ENCODE measurements at regions not wholly inside any gene's neighbourhood (a gene's known extent, or its start where the extent isn't known, plus 50 kb on each side); places are given as distances from the start of the nearest gene placed in this dataset.

GRCh38 chr15:81498294-81498693, 124.3 kb upstream of the TMC3 start:
- TF ChIP-seq, protein P1, sequence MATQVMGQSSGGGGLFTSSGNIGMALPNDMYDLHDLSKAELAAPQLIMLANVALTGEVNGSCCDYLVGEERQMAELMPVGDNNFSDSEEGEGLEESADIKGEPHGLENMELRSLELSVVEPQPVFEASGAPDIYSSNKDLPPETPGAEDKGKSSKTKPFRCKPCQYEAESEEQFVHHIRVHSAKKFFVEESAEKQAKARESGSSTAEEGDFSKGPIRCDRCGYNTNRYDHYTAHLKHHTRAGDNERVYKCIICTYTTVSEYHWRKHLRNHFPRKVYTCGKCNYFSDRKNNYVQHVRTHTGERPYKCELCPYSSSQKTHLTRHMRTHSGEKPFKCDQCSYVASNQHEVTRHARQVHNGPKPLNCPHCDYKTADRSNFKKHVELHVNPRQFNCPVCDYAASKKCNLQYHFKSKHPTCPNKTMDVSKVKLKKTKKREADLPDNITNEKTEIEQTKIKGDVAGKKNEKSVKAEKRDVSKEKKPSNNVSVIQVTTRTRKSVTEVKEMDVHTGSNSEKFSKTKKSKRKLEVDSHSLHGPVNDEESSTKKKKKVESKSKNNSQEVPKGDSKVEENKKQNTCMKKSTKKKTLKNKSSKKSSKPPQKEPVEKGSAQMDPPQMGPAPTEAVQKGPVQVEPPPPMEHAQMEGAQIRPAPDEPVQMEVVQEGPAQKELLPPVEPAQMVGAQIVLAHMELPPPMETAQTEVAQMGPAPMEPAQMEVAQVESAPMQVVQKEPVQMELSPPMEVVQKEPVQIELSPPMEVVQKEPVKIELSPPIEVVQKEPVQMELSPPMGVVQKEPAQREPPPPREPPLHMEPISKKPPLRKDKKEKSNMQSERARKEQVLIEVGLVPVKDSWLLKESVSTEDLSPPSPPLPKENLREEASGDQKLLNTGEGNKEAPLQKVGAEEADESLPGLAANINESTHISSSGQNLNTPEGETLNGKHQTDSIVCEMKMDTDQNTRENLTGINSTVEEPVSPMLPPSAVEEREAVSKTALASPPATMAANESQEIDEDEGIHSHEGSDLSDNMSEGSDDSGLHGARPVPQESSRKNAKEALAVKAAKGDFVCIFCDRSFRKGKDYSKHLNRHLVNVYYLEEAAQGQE (IDR thresholded peaks at IDR 0.05) = no peak
- no peak for TF ChIP-seq ESRRA (IDR thresholded peaks at IDR 0.05; ENCODE audit: borderline replicate concordance, low read length)
- TF ChIP-seq, protein P2, sequence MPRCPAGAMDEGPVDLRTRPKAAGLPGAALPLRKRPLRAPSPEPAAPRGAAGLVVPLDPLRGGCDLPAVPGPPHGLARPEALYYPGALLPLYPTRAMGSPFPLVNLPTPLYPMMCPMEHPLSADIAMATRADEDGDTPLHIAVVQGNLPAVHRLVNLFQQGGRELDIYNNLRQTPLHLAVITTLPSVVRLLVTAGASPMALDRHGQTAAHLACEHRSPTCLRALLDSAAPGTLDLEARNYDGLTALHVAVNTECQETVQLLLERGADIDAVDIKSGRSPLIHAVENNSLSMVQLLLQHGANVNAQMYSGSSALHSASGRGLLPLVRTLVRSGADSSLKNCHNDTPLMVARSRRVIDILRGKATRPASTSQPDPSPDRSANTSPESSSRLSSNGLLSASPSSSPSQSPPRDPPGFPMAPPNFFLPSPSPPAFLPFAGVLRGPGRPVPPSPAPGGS (IDR thresholded peaks at IDR 0.05) = no peak
- TF ChIP-seq, protein P3, sequence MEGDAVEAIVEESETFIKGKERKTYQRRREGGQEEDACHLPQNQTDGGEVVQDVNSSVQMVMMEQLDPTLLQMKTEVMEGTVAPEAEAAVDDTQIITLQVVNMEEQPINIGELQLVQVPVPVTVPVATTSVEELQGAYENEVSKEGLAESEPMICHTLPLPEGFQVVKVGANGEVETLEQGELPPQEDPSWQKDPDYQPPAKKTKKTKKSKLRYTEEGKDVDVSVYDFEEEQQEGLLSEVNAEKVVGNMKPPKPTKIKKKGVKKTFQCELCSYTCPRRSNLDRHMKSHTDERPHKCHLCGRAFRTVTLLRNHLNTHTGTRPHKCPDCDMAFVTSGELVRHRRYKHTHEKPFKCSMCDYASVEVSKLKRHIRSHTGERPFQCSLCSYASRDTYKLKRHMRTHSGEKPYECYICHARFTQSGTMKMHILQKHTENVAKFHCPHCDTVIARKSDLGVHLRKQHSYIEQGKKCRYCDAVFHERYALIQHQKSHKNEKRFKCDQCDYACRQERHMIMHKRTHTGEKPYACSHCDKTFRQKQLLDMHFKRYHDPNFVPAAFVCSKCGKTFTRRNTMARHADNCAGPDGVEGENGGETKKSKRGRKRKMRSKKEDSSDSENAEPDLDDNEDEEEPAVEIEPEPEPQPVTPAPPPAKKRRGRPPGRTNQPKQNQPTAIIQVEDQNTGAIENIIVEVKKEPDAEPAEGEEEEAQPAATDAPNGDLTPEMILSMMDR (IDR thresholded peaks at IDR 0.05) = no peak
- no peak for TF ChIP-seq NR3C1 (IDR thresholded peaks at IDR 0.05)
- TF ChIP-seq, protein P4, sequence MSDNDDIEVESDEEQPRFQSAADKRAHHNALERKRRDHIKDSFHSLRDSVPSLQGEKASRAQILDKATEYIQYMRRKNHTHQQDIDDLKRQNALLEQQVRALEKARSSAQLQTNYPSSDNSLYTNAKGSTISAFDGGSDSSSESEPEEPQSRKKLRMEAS (IDR thresholded peaks at IDR 0.05) = no peak
- no peak for TF ChIP-seq EP300 (IDR thresholded peaks at IDR 0.05)
- no peak for TF ChIP-seq HEYL (CRISPR knock-in tag; IDR thresholded peaks at IDR 0.05)
- no peak for TF ChIP-seq JUN (IDR thresholded peaks at IDR 0.05)
- TF ChIP-seq CHD2 (IDR thresholded peaks at IDR 0.05; ENCODE audit: low read length, partially characterized antibody) = no peak
- no peak for TF ChIP-seq RFX5 (IDR thresholded peaks at IDR 0.05)
- TF ChIP-seq ELK1 (IDR thresholded peaks at IDR 0.05; ENCODE audit: low read depth, low read length) = no peak
- no peak for TF ChIP-seq GATA3 (IDR thresholded peaks at IDR 0.05; ENCODE audit: borderline replicate concordance)
- no peak for TF ChIP-seq CEBPB (IDR thresholded peaks at IDR 0.05)

All from A549 (cell line).